ENCODE measurements at regions not wholly inside any gene's neighbourhood (a gene's known extent, or its start where the extent isn't known, plus 50 kb on each side); places are given as distances from the start of the nearest gene placed in this dataset.

DNA sequence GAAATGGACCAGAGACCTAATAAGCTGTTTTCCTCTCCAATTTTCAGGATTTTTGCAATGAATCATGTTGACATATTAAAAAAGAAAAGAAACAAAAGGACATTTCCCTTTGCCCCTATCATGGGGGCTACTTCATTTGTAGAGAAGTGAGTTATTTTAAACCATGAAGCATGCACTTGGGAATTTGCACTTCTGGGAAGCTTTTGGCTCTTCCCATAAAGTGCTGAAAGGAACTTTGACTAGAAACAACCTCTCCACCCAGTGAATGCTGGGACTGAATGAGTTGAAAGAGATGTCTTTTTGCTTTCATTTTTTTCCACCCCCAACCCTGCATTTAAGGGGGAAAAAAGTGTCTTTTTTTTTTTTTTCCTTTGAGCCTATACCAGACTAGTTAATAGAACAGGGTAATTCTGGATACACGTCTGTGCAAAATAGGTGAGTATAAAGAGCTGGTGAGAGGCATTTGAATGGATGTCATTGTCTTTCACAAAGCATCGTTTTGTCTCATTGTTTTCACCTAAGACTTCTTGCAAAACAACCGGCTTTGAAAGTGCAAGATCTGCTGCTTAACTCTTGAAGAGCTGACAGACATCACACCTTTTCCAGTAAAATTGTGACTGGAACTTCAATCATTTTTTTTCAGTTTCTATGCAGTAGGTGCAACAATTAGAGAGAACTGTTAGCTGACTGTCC is 138.7 kb upstream of the BACH2 start:
- DNase-seq = no peak

DNA sequence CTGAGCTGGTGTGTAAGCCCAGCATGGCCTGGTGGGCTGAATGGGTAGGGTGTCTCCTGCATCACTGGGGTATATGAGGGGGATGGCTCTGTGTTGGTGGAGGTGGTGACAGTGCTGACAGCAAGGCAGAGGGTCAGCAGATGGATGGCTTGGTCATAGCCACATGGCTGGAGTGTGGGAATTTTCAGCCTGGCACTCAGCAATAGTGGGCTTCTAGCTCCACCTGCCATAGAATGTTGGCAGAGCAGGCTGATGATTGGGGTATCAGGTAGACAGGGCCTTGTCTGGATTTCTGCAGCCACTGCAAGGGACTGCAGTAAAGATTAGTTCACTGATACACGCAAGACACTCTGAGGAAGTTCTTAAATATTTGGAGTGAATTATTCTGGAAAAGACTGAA is 137.5 kb upstream of the BACH2 start:
- no peak for DNase-seq

DNA sequence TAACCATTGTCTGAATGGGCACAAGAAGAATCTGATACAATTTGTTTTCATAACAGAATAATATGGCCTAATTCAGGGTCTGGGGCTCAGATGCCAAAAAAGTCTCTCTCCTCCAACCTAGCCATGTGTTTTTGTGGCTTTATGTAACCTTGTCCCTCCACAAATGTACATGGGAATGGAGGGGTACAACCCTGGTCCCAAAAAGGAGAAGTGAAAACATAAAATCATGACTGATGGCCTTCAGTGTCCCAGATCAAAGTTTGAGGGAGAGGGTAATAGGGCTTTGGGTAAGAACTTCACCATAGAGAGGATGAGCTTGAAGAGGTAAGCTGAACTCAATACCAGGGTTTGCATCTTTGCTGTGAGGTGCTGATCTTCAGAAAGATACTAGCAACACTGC is 136.3 kb upstream of the BACH2 start:
- no peak for DNase-seq

DNA sequence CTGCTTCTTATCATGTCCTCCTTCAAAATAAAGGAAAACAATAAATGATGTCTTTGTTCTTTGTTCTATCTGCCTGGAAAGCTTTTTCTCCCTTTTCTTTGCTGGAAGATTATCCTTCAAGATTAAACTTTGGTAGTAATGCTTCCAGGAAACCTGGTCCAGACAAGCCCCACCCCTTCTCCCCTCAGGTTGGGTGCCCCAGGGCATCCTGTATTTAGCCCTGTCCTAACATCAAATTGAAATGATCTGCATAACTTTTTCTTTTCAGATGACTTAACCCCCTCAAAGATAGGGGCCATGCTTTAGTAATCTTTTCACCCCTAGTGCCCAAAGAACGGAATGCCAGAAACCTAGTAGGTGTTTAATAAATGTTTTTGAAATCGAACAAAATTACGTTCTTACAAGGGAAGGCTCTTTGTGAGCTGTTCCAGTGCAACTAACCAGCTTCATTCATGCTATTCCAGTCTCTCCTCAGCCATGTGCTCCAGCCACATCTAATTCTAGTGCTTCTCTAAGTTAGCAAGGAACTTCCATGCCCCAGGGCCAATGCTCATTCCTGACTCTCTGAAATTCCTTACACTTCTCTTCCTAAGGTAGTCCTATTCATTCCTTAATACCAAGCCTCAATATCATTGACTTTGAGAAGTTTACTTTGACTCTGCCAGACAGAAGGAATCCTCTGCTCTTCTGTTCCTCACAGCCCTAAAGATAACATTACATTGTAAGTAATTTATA is 135.6 kb upstream of the BACH2 start:
- DNase-seq = no peak

DNA sequence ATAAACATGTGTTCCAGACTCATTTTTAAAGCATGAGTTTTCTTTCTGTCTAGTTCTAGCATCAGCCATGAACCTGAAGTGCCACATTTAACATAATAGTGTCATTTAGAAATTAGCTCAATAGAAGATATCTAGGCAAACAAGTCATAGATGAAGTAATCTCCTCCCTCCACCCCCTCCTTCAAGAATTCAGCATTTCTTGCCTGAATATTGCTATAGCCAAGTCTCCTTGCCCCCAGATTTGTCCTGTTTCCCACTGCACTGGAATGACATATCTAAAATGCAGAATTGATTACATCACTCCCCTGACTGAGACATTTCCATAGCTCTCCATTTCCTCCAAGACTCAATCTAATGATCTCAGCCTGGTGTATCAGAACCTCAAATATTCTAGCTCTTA is 134.9 kb upstream of the BACH2 start:
- no peak for DNase-seq

DNA sequence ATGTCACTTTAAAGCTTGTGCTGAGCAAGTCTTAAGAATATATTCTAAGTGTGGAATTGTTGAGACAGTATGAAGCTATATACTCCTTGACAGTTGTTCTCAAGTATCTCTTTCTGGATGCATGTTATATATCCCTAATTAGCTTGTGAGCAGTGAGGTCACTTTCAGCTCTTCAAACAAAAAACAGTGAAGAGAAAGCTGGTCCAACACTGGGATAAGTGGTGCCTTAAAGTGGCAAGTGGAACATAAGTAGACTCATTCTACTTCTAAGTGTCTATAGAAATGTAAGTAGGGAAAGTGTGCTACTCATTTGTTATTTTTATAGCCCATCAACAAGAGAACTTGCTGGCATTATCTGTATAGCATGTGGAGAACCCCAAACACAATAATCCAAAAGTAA is 133.1 kb upstream of the BACH2 start:
- DNase-seq = no peak

DNA sequence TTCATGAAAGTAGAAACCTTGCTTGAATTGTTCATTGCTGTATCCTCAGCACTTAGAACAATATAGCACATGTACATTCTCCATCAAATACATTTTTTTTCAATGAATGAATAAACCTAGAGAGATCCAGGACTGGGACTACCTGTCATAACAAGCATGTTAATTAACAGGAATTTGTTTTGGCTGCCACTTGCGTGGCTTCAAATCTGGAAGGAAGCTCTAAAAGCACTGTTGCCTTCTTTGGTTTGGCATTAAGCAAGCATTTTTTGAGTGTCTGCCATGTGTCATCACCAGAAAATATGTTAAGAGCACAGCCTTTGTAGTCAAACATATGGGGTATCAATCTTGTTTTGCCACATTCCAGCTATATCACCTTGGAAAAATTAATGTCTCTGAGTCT is 131.9 kb upstream of the BACH2 start:
- DNase-seq = no peak

DNA sequence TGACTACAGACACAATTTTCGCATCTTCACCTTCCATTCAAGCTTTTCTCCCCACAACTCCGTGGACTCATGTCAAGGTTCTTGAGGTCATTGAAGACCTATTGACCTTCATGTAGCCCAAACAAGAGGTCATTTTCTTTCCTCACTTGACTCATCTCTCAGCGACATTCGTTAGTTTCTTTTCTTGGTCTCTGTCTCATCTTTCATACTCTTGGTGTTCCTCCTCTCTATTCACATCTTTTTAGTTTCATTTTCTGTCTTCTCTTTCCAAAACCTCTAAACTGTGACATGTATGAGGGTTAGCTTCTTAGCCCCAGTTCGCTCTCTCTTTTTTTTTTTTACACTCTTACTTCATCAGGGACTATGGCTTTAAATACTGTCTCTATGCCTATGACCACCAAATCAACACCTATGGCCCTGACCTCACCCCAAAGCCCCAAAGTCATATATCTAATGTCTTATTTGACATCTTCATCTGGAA is 128.6 kb upstream of the BACH2 start:
- DNase-seq = no peak

DNA sequence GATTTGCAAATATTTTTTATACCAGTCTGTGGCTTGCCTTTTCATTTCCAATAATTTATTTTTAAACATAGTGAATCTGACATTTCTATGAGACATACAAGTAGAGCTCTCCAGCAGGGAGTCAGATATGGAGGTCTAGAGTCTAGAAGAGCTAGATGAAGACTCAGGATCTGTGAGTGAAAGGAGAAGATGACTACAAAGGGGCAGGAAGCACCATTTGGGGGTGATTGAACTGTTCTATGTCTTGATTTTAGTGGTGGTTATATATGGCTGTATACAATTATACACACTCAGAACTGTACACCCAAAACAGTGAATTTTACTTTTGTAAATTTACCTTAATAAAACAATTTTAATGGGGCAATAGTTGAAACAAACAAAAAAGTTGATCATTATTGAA is 127.9 kb upstream of the BACH2 start:
- DNase-seq = no peak

DNA sequence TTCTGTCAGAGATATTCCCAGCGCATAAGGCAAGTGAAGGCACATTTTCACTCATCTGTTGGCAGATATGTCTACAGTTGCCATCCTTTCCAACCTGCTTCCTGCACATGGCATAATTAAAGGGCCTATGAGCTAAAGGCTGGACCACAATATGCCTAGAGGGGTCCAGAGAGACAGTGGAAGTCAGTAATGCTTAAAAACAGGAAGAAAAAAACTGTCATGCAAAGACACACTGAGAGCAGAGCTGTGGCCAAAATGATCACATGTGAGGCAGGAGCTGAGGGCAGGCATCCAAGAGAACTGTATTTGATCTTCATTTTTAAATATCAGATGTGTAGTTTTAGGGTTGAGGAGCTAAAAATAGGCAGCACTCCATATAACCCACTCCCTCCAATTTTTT is 125.0 kb upstream of the BACH2 start:
- DNase-seq = peak in 1 of 14 donors; percentile 55

DNA sequence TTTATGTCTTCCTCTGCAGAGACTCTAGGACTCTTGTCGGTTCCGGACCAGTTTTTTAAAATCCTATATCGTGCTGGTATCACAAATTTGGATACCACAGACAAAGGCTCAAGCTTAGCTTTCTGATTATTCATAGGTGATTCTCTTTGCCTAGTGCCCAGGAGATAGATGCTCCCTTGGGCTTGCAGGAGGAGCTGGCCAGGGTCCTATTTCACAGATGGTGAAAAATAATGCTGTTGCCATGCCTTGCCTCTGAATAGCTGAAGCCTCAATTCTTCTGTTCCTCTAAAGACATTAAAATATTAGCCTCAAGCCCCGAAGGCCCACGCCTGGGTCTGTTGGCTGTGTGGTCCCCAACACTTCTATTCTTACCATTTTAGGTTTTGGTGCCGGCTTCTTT is 123.9 kb upstream of the BACH2 start:
- DNase-seq = peak in 1 of 14 donors; percentile 83

DNA sequence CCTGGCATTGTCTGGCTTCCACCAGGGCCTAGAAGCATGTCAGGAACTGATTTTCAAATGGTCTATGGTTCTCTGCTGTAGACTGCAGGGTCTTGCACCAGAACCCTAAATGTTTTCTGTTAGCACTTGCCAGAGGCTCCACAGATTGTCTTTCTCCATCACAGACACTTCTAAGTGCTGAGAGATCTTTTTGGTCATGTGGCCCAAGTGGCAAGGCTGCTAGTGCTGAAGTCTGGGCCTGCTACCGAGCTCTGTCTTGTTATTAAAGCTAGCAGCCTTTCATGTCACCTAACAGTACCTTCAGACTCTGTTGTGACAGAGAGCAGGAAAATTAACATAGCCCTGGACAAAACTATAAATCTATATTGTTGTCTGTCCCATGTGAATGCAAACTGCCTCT is 120.7 kb upstream of the BACH2 start:
- DNase-seq = no peak

DNA sequence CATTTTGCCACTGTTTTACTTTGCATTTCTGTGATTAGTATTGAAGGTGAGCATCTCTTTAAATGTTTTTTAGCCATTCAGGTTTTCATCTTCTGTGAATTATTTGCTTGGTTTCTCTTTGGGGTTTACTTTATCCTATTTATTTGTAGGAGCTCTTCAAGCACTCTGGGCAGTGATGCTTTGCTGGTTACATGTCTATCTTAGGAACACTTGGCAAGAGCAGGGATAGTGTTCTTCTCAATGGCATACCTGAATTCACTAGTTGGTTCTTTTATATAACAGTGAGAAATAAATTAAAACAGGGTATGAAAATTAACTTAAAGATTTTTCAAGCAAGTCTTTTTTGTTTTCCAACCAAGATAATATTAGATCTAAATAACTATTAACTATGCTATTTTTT is 119.7 kb upstream of the BACH2 start:
- DNase-seq = no peak

DNA sequence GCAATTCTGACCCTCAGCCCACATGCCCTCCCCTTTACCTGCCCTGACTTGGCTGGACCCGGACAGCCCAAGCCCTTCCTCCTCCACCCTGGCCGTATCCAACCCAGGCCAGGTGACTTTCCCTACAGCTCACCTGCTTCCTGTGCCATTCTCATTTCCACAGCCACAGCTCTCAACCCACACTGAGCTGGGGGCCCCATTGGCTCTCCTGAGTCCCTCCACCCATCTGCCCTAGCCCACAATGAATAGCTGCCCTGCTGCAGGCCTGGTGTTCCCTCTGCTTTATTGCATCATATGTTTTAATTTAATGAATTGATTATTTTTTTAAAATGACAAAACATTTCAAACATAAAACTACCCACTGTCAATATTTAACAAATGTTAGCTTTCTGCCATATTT is 118.5 kb upstream of the BACH2 start:
- no peak for DNase-seq

DNA sequence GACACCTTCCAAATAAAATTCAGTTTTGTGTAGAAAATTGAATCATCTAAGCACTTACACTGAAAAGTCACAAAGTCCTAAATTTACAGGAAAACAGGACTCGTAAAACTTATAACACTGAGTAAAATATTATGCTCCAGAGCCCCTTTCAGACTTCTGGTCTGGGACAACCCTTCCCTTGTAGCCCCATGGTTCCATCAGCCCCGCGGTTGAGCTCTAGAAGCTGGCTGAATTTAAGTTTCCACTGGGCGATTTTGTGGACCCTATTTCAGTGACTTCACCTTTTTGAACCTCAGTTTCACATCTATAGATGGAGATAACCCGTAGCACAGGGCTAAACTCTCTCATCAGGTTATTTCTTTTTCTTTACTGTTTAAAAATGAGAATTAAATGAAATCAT is 117.7 kb upstream of the BACH2 start:
- no peak for DNase-seq

DNA sequence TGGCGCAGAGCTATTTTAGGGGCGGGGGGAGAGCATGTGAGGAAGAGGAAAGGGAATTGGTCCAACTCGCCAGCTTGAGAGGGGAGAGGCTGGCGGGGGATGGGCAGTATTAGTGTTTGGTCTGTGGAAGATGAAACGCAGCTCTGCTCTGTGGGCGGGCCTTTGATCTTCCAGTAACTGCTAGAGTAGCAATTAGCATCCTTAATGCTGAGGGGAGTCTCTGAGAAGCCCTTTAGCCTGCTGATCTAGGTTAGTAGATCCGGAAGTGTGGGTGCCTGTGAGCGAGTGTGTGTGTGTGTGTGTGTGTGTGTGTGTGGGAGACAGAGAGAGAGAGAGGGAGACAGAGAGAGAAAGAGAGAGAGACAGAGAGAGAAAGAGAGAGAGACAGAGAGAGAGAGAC is 117.2 kb upstream of the BACH2 start:
- DNase-seq = peak in 7 of 14 donors; percentile 10 to 88 (median 15)

DNA sequence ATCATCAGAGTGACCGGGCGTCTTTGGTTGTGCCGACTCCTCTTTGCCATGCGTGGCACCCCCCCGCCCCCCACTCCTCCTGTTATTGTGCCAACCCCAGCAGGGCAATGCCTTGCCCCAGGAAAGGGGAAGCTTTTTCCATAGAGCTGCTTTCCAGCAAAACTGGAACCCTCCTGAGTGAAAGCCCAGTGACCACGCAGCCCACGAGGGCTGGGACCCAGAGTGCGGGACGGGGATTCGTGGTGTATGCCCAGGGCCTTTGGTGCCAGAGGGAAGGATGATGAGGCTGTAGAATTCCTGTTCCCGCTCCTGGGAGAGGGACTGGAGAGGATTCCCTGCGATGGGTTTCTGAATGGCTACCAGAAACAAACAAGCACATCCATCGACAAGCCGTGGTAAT is 116.8 kb upstream of the BACH2 start:
- DNase-seq = peak in 1 of 14 donors; percentile 28

DNA sequence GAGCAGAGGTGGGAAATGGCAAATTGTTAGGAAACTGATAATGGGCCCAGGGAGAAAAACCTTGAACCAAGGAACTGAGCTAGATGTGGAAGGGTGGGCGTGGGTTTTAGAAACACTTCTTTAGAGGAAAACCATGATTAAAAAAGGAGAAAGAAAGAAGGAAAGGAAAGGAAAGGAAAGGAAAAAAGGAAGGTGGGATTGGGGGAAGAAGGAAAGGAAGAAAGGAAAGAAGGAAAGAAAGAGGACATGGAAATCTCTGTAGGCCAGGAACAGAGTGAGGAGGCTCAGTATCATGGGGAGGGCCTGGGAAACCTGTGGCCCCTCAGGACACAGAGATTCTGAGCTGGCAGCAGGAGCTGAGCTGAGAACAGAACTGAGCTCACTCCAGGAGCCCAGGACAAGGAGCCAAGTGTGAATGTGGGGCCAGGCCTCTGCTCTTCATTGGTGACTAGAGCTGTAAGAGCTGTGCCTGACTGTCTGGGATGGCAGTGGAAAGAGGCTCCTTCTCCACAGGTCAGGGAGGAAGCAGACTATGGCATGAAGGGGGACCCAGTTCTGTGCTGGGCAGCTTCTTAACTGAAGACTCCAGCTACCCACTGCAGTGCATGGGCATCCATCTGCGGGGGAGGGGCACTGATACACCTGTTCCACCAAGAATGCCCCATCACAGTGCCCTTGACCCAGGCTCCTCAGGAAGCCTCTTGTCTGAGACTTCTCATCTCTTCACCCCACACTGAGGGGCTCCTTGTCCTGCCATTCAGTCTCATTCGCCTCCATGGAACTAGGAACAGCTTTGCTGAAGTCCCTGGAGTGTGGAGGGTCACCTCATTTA is 116.1 kb upstream of the BACH2 start:
- DNase-seq = peak in 1 of 14 donors; percentile 61

DNA sequence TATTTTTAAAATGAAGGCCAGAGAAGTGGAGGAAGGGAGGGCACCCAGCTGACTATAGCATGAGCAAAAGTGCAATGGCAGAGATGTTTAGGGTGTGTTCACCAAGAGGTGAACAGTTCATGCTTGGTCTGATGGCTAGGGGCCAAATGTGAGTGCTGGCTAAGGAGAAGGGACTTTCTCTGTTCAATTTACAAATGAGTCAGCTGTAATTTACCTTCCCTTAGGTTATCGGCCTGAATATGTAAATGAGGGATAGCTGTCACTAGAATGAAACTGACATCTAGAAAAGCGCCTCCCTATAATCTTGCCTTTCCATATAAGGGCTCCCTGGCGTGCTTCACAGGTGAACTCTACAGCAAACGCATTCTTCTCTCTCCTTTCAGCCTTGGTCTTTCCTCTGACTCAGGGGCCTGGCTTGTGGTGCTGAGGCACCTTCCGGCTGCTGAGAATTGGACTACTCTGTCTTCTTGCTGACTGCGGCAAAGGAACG is 114.7 kb upstream of the BACH2 start:
- DNase-seq = no peak

DNA sequence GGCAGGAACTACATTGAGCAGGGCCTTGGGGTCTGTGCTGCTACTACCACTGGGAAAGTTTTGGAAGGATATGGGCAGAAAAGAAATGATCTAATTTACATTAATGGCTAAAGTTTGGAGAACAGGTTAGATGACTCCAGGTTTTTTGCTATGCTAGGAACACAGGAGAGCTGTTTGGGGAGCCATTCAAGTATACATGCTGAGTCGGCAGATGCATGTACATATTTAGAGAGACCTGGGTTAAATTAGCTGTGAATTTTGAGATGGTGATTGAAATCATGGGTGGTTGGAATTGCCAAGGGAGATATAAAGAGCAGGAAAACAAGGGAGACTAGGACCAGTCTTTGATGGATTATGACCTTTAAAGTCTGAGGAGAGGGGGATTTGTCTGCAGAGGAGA is 113.1 kb upstream of the BACH2 start:
- peak in 1 of 14 donors; percentile 10 for DNase-seq

DNA sequence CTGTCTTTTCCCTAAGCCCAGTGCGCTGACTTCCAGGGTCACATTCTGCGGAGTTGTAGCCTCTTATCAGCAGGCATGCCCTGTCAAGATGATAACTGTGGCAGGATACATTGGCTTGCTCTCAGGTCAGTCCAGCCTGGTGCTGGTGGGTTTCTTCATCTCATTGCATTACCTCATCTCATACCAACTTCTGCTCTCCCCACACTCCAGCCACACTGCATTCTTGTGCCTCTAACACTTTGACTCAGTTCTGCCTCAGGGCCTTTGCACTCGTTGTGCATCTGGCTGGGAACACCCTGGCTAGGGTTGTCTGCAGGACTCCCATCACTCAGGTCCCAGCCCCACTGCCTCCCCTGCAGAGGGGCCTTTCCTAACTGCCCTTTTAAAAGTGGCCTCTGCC is 110.3 kb upstream of the BACH2 start:
- DNase-seq = no peak

DNA sequence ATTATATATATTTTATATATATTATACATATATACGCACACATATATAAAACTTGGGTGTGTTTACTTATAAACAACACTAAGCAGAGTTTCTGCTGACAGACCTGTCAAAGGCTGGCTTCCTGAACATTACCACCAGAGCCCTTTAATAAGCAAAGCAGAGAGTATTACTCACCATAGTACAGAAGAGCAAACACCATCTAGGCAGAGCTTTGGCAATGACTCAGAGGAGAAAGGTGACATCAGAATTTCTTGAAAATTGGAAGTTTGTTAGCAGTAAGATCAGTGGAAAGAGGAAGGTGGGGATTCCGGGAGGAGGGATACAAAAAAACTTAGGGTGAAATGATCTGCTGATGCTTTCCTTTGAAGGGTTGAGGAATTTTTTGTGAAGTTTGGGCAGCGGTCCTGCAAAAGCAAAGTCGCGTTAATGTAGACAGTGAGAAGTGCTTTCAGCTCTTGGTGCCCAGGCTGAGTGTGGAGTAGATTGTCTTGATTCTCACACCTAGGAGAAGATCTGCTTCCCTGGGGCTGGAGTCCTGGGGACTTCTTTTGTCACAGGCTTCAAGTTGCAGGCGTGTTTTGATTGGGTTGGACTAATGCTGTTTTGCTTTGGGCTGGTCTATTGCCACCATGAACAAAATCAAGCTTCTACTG is 109.6 kb upstream of the BACH2 start:
- no peak for DNase-seq

Data from C1 segment of cervical spinal cord (tissue), 14 donors.